SIG-M5 treated with dmso at 0.1 percent for 504 hours (cell line): ENCODE measurements at regions not wholly inside any gene's neighbourhood (a gene's known extent, or its start where the extent isn't known, plus 50 kb on each side); places are given as distances from the start of the nearest gene placed in this dataset.
"Not testable (repeated sequence)": the region's sequence is repeated elsewhere in the genome, so short reads cannot be mapped to it uniquely, and the experiment has no call there.

Experiments
- DNase-seq: peaks from one replicate; lab custom pipeline; 2025; ENCODE audit not compliant: unreplicated experiment; lab: John Stamatoyannopoulos, UW

DNA sequence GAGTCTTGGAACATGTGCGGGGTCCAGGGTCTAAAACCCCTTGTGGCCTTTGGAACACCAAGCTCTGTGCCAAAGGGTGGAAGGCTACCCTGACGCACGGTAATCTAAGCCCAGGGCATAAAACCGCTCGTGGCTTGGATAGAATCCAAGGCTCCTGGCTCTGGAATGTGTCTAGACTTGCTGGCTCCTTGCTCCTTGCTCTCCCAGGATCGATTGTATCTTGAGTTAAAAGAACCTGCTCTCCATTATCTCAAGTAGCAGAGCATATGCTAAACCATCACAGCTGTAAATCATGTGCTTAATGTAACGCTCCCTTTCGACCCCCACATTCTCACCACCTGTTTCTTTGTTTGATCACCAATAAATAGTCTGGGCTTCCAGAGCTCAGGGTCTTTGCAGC, 50.3 kb downstream of the TLCD4 start:
- DNase-seq, result not testable (repeated sequence)

DNA sequence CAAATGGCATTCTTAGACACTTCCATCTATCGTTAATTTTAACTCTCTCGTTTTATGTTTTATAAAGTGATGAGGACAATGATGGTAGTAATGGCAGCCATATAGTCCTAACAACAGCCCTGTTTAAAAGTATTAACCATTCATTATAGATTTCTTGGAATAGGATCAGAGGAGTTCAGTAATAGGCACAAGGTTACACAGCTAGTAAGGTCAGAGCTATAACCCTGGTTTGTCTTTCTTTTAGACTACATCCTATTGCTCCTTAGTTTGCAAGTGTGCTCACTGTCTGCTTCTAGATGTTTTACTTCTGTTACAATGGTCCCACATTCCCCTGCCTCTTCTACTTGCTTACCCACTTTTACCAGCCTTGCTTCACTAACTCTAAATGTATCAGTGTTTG, 50.9 kb downstream of the TLCD4 start:
- DNase-seq, result no peak

GRCh38 chr1:95168761-95169351, 51.7 kb downstream of the TLCD4 start:
- DNase-seq, result no peak

DNA sequence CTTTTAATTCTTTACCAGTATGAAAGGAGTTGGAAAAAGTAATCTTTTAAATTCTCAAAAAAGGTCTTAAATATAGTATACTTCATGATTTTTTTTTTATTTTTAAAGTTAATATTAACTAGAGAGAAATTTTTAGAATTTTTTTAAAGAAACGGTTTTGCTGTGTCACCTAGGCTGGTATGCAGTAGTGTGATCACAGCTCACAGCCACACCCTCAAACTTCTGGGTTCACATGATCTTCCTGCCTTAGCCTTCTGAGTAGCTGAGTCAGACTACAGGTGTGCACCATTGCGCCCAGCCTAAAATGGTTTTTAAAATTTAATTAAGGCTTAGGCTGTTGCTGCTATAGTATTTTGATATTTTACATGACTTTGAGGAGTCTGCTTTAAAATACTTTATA, 52.4 kb downstream of the TLCD4 start:
- DNase-seq, result no peak

DNA sequence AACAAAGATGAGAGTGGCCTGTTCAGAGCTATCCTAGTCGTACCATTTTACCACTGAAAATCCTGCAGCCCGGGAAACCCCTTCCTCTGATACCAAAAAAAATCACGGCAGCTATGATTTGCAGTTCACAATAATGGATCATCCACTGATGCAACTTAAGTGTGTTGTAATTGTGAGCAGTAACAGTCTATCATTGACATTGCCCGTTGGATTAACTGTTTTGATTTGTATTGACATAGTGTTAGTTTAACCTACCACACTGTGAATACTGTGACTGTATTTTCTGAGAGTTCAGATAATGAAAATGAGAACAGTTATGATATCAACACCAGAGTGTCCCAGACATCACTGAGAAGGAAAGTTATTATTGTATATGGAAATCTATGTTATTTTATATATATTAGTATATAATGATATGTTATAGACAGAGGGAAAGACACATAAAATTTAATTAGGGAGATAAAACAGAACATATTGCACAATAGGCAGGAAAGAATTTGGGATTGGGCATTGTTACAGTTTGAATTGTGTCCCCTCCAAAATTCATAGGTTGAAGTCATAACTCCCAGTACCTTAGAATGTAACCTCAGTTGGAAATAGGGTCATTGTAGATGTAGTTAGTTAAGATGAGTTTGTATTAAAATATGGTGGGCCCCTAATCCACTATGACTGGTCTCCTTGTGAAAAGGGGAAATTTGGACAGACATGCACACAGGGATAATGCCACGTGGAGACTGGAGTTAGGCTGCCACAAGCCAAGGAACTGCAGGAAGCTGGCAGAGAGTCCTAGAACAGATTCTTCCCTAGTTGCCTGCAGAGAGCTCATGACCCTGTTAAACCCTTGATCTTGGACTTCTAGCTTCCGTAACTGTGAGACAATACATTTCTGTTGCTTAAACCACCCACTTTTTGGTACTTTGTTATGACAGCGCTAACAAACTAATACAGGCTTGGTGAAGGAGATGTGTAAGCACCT, 54.4 kb downstream of the TLCD4 start:
- DNase-seq, result no peak

DNA sequence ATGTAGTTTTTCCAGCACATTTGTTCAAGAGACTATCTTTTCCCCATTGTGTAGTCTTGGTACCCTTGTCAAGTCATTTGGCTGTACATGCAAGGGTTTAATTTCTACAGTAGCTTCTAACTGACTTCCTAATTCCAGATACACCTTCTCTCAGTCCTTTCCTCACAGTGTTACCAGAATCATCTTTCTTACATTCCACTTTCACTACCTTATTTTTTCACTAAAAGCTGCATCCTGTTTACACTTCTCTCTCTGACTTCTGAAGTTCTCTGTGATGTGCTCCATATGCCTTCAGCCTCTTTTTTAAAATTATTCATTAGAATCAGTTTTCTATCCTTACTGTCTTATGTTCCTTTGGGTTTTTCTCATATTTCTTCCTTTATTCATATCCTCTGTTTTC, 57.1 kb upstream of the RWDD3 start:
- peak; percentile 20 for DNase-seq

DNA sequence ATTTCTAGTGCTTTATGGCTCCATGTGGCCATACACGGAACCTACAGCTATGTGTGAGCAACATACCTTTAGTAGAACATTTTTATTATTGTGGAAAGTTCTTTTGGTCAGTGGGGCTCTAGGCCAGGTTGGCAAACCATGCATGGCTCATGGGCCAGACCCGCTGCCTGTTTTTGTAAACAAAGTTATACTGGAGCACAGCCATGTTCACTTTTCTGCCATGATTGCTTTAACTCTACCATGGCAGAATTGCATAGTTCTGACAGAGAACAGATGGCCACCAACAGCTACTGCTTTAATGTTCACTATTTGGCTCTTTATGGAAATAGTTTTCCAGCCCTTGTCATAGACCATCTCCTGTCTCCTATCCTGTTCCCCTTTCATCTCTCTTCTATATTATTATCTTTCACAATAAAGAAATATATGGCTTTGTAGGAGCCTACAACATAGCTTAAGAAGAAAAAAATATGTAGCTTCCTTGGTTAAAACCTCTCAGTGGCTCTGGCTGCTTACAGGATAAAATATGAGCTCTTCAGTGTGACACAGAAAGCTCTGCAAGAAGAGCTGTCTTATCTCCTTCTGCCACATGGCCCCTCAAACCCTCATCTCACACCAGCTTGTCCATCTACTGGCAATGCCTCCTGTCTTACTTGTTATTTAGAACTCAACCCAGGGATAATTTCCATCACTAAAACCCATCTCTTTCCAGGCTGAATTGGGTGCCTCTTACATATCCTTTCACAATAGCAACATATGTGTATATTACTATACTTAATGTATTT, 54.6 kb upstream of the RWDD3 start:
- DNase-seq, result no peak

- DNase-seq, result no peak
These were observed 53.6 kb upstream of the RWDD3 start for GRCh38 chr1:95180371-95180770.

DNA sequence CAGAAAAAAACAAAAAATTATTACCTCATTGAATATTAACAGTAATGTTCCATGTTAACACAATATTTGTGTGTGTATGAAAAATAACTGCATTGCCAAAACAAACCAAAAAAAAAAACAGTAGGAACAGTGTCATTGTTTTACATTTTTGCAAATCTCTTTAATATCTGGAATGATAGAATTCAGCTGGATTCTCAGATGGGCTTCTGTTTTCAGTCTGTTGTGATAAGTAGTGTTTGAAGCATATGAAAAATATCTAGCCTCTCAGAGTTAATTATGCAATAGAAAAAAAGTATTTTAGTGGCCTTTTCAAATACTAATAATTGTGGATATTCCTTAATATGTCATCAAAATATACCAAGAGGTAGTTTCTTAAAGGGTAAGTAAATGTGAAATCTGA, 52.9 kb upstream of the RWDD3 start:
- no peak for DNase-seq

- no peak for DNase-seq
These were observed 50.1 kb upstream of the RWDD3 start for GRCh38 chr1:95183952-95184351.
